HepG2 (cell line): ENCODE measurements at regions not wholly inside any gene's neighbourhood (a gene's known extent, or its start where the extent isn't known, plus 50 kb on each side); places are given as distances from the start of the nearest gene placed in this dataset.

Experiments
- ATAC-seq: fragments of 200-7000 bp; cut with Tn5 transposase; 3 replicates; pipeline ENCODE4 v1.9.1; 2020; ENCODE audit warnings: mild to moderate bottlenecking, moderate library complexity
- BruUV-seq: library from RNA; stranded (reverse); fragments of 400-500 nt; replicated peaks from 2 replicates; lab custom pipeline; 2021; lab: Mats Ljungman, UMichigan
- CTCF ChIA-PET: fragments of 300-600 bp; formaldehyde crosslinking; extraction: SDS; loops from one replicate; lab custom pipeline; 2021; ENCODE audit warnings: low total read pairs, inconsistent platforms, low intra/inter-chr PET ratio; lab: Yijun Ruan, JAX
- POLR2A ChIA-PET: fragments of 350-600 bp; sonication (Branson Sonifier 250); formaldehyde crosslinking; loops from one replicate; lab custom pipeline; 2020; ENCODE audit warnings: antibody characterized with exemption, inconsistent platforms; lab: Yijun Ruan, JAX
- DNase-seq: peaks from one replicate; pipeline ENCODE4 v3.0.0-alpha.2; 2015; ENCODE audit warnings: low spot score
- FAIRE-seq: peaks from 3 replicates; lab custom pipeline; 2011; peaks lifted over from hg19 to GRCh38; lab: Jason Lieb, UNC
- H2AFZ ChIP-seq: one replicate; pipeline ENCODE4 v1.6.1; 2011; ENCODE audit warnings: low read length, inconsistent platforms
- H3K27ac ChIP-seq: fragments of 300-600 bp; 3 replicates; pipeline ENCODE4 v1.8.0; 2011; ENCODE audit warnings: mixed run types, mild to moderate bottlenecking, mixed read lengths, low read length, inconsistent platforms; ENCODE audit not compliant: insufficient read depth; ENCODE audit errors: extremely low read length
- H3K27me3 ChIP-seq, 2 experiments: fragments of 200-600 bp in 1 of 2; 2 replicates in 1 of 2; 3 replicates in 1 of 2; pipeline versions ENCODE4 v1.6.0 to v1.8.0; 2011; ENCODE audit warnings: low read length in 2 of 2, mild to moderate bottlenecking in 2 of 2, moderate library complexity in 2 of 2, inconsistent platforms in 1 of 2; ENCODE audit not compliant: insufficient read depth in 2 of 2, control insufficient read depth in 1 of 2
- H3K36me3 ChIP-seq, 2 experiments: fragments of 200-600 bp in 1 of 2; replicated peaks in 1 of 2; 2 replicates in 1 of 2; 3 replicates in 1 of 2; pipeline versions ENCODE4 v1.5.1 to v1.8.0; 2011; ENCODE audit warnings: low read length in 2 of 2, inconsistent platforms in 1 of 2; ENCODE audit not compliant: insufficient read depth in 2 of 2, control insufficient read depth in 1 of 2
- H3K4me1 ChIP-seq: 2 replicates; pipeline ENCODE4 v1.5.1; 2012; ENCODE audit warnings: low read length, inconsistent platforms; ENCODE audit not compliant: insufficient read depth
- H3K4me2 ChIP-seq: 2 replicates; pipeline ENCODE4 v1.6.0; 2011; ENCODE audit warnings: low read depth, low read length, inconsistent platforms
- H3K4me3 ChIP-seq, 3 experiments: fragments of 200-600 bp in 1 of 3; sonication (generic), shearing (Covaris generic) in 1 of 3; replicated peaks in 1 of 3; 2 replicates each; pipeline ENCODE4 v1.5.1; 2011 to 2016; ENCODE audit warnings: low read length in 3 of 3, inconsistent platforms in 2 of 3, low read depth in 2 of 3, mild to moderate bottlenecking in 2 of 3, control low read depth in 1 of 3, mixed read lengths in 1 of 3; ENCODE audit not compliant: insufficient read depth in 1 of 3
- H3K79me2 ChIP-seq: one replicate; pipeline ENCODE4 v1.6.1; 2011; ENCODE audit warnings: low read length, inconsistent platforms; ENCODE audit not compliant: insufficient read depth
- H3K9ac ChIP-seq: 2 replicates; pipeline ENCODE4 v1.6.0; 2011; ENCODE audit warnings: mild to moderate bottlenecking, low read depth, low read length, inconsistent platforms; ENCODE audit not compliant: insufficient read depth
- H3K9me3 ChIP-seq: 2 replicates; pipeline ENCODE4 v1.5.1; 2012; ENCODE audit warnings: mild to moderate bottlenecking, low read length
- H4K20me1 ChIP-seq: 2 replicates; pipeline ENCODE4 v1.6.0; 2011; ENCODE audit warnings: inconsistent platforms, mild to moderate bottlenecking, low read length, moderate library complexity; ENCODE audit not compliant: insufficient read depth
- ELF3 ChIP-seq: IDR thresholded peaks from 2 replicates; pipeline ENCODE4 v1.6.1; 2016; ENCODE audit warnings: missing genetic modification reagents, missing compliant biosample characterization
- ERF ChIP-seq: IDR thresholded peaks from 2 replicates; pipeline ENCODE4 v1.6.1; 2018; ENCODE audit warnings: missing biosample characterization, missing genetic modification reagents
- HNF1B ChIP-seq: sonication (generic); formaldehyde crosslinking; IDR thresholded peaks from 2 replicates; pipeline ENCODE4 v1.5.1; 2020; ENCODE audit warnings: mild to moderate bottlenecking, moderate library complexity, missing genetic modification reagents
- ZNF879 ChIP-seq: sonication (generic); formaldehyde crosslinking; IDR thresholded peaks from 2 replicates; pipeline ENCODE4 v1.8.1; 2023; ENCODE audit warnings: missing genetic modification reagents
- WGBS: methylation state at CpG from one replicate; pipeline ENCODE4 v1.1.6; 2017; ENCODE audit warnings: low lambda C conversion rate; 5-methylcytosine and 5-hydroxymethylcytosine counted together
- in situ Hi-C: cut with HindIII; loops from 2 replicates; pipeline ENCODE4 v1.10.0; 2017; ENCODE audit warnings: low pct_unique_long_range_greater_than_20kb; ENCODE audit not compliant: extremely low pct_ligation_motif_present
- intact Hi-C: fragments of 100-400 bp; cut with micrococcal nuclease; formaldehyde crosslinking; loops from one replicate; pipeline ENCODE4 v1.10.0; 2022; ENCODE audit not compliant: unreplicated experiment

- Histone ChIP-seq H3K4me3 (no peak overlapping the region), H3K9me3 (peaks cover 45% of the 10 kb centered on the region), H3K4me1 (no peaks in the 10 kb centered on the region), H3K36me3 (no peaks in the 10 kb centered on the region), H3K79me2 (no peaks in the 10 kb centered on the region), H2AFZ (no peak overlapping the region), H3K4me2 (no peak overlapping the region), H4K20me1 (no peaks in the 10 kb centered on the region)
- ChIA-PET CTCF (no interaction called here), POLR2A (no interaction called here)
- intact Hi-C loops (no loop called here), in situ Hi-C loops (no loop called here)
- 0% methylated on average over 1 of the region's 1 CpG for WGBS
- no peak for ATAC-seq
- TF ChIP-seq ERF (no peak), ELF3 (CRISPR knock-in tag) (no peak)
- TF ChIP-seq, all 625 proteins: peak for 0
- H3K27ac ChIP-seq, result no peak overlapping the region
- FAIRE-seq (no peak), DNase-seq (no peak)
- no peaks in the 10 kb centered on the region for H3K27me3 ChIP-seq
- no peak overlapping the region for H3K9ac ChIP-seq
- BruUV-seq, result no TSS peak
Measured at GRCh38 chr7:136594739-136595144, 273.7 kb upstream of the CHRM2 start.

GRCh38 chr7:136588216-136588615 is 280.2 kb upstream of the CHRM2 start:
- no peaks in the 10 kb centered on the region for H3K36me3 ChIP-seq
- in situ Hi-C loops, result no loop called here
- H3K9me3 ChIP-seq, result peaks cover 60% of the 10 kb centered on the region
- DNase-seq (no peak), FAIRE-seq (no peak), ATAC-seq (no peak)
- intact Hi-C loops, result no loop called here
- no peak overlapping the region for H3K9ac ChIP-seq
- no peaks in the 10 kb centered on the region for H3K4me1 ChIP-seq
- no peak overlapping the region for H3K4me3 ChIP-seq
- H3K27me3 ChIP-seq, result no peaks in the 10 kb centered on the region
- POLR2A ChIA-PET, result no interaction called here
- H3K27ac ChIP-seq, result no peak overlapping the region
- H4K20me1 ChIP-seq, result no peaks in the 10 kb centered on the region
- 4% methylated on average over 2 of the region's 2 CpGs for WGBS
- BruUV-seq, result no TSS peak
- no peaks in the 10 kb centered on the region for H3K79me2 ChIP-seq
- no peak overlapping the region for H2AFZ ChIP-seq
- no peak overlapping the region for H3K4me2 ChIP-seq
- CTCF ChIA-PET, result no interaction called here
- no peak for TF ChIP-seq ZNF879
- TF ChIP-seq HNF1B (CRISPR knock-in tag), result no peak
